C1 segment of cervical spinal cord (tissue), 14 donors: ENCODE measurements at regions not wholly inside any gene's neighbourhood (a gene's known extent, or its start where the extent isn't known, plus 50 kb on each side); places are given as distances from the start of the nearest gene placed in this dataset.
"Not testable (repeated sequence)": the region's sequence is repeated elsewhere in the genome, so short reads cannot be mapped to it uniquely, and the experiment has no call there.

ENCODE experiments used
- DNase-seq, 14 donors: peaks; one replicate each; lab custom pipeline; 2025; lab: John Stamatoyannopoulos, UW

- DNase-seq: no peak
Measured at GRCh38 chr10:65017523-65017922, 1496.3 kb downstream of the REEP3 start.

DNA sequence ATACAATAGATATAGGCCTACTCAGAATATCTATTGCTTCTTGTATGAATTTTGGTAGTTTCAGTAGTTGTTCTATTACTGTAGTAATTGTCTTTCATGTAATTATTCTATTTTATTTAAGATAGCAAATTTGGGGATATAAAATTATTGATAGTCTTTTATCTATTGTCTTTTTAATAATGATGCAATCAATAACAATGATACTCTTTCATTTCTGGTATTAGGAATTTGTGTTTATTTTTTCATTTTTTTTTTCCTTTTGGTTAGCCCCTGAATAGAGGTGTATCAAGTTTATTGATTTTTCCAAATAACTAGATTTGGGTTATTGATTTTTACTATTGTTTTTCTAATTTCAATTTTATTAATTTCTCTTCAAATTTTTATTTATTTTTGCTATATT lies 1503.7 kb downstream of the REEP3 start:
- DNase-seq: no peak

- no peak for DNase-seq
Measured at GRCh38 chr10:65030263-65030662, 1509.1 kb downstream of the REEP3 start.

- DNase-seq: no peak
Measured at GRCh38 chr10:65032867-65033769, 1511.9 kb downstream of the REEP3 start.

- DNase-seq: peak in 1 of 14 donors; percentile 1
Measured at GRCh38 chr10:65033957-65034356, 1512.8 kb downstream of the REEP3 start.

DNA sequence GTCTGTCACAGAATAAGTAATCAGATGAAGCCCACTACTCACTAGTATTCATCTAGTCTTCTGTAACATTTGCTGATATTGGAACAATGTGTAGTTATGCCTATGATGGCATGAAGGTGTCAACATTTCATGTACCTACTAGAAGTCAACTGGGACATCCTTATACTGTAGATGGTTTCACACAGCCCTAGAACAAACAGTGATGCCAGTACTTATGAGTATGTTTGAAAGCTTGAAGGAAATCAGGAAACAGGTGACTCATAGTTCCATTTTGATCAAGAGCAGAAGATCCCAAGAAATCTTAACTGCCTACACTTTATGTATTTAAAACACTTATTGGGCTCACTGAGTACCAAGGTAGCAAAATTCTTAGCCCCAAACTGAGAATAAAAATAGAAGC lies 1519.6 kb downstream of the REEP3 start:
- DNase-seq: no peak

DNA sequence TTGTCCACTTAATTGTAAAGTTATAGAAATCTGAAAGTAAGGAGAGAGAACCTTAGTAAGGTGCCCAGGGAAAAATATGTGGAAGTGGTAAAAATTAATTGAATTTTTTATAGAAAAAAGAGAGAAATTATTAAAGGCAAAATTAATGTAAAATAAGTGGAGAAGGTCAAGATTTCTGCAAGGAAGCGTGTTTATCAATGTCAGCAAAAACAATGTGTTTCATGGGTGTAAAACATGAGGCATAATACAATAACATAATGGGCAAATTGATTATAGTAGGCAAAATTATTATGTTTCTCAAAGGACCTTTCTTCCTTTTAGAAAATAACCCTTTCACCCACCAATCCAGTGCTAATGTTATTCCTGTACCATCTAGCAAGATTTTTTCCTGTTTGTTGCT lies 1520.1 kb downstream of the REEP3 start:
- no peak for DNase-seq

GRCh38 chr10:65042496-65042895 lies 1521.3 kb downstream of the REEP3 start:
- DNase-seq: no peak

DNA sequence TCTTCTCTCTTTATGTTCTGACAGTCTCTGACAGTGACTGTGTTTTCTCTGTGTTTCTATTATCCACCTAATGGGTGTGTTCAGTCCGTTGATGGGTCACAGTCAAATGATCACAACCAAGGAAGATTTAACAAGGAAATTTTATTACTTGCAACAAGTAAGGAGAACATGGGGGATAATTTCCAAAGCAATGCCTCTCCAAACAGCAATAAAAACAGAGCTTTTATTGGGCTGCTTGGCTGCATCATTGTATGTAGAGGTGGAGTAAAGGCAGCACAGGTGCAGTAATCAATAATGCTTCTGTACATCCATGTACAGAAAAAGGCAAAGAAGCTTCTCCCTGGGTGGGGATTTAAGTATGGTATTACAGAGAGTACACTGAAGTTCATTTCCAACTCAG lies 1525.6 kb downstream of the REEP3 start:
- no peak for DNase-seq

GRCh38 chr10:65052111-65052510 lies 1530.9 kb downstream of the REEP3 start:
- DNase-seq: not testable (repeated sequence)

- DNase-seq: not testable (repeated sequence)
Measured at GRCh38 chr10:65053397-65053796, 1532.2 kb downstream of the REEP3 start.

- not testable (repeated sequence) for DNase-seq
Measured at GRCh38 chr10:65053831-65054351, 1532.7 kb downstream of the REEP3 start.

GRCh38 chr10:65054701-65055100 lies 1533.5 kb downstream of the REEP3 start:
- not testable (repeated sequence) for DNase-seq

- no peak for DNase-seq
Measured at GRCh38 chr10:65065278-65065677, 1544.1 kb downstream of the REEP3 start.

- no peak for DNase-seq
Measured at GRCh38 chr10:65083222-65083621, 1562.0 kb downstream of the REEP3 start.

DNA sequence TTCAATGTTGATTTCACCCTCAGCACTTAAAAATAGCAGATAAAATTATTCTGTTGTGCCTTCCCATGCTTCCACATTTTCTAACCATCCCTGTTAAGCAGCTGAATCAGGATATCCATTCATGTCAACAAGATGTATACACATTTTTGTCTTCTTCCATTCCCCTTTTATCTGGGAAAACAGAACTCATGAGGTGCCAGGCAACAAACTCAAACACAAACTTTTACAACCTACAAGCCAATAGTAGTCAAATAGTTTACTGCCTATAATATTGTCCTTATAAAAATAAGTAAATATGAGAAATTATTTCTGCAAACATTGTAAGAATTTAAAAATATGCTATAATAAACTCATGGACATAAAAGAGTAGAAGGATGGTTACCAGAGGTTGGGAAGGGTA lies 1569.8 kb downstream of the REEP3 start:
- DNase-seq: no peak

GRCh38 chr10:65100146-65100545 lies 1578.9 kb downstream of the REEP3 start:
- DNase-seq: no peak

- DNase-seq: not testable (repeated sequence)
Measured at GRCh38 chr10:65100881-65101280, 1579.7 kb downstream of the REEP3 start.

DNA sequence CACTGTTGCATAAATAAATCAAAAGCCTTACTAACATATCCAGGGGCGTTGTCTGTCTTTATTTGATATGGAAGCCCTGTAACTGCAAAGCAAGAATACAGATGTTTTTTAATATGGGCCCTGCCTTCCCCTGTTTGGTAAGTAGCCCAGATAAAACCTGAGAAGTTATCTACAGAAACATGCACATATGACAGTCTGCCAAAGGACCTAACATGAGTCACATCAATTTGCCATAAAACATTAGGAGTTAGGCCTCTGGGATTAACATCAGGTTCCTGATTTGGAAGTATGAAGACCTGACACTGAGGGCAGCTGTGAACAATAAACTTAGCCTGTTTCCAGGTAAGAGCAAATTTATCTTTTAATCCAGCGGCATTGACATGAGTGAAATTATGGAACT lies 1588.8 kb downstream of the REEP3 start:
- no peak for DNase-seq

- not testable (repeated sequence) for DNase-seq
Measured at GRCh38 chr10:65111059-65111458, 1589.9 kb downstream of the REEP3 start.

DNA sequence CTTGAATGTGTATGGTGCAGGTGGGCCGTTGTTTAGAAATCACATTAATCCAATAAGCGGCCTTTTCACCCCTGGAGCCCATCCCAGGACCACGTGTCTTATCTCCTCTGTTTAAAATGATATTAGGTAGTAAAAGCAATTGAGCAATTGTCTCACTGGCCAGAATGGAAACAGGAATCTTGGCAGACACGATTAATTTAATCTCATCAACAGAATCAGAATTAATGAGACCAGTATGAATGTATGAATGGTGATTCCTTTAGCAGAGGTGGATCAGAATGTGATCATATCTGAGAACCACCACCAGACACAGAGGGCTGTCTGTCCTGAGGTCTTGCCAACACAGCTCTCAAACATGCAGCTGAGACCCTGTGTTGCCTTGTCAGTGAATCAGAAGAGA lies 1591.4 kb downstream of the REEP3 start:
- DNase-seq: no peak

- no peak for DNase-seq
Measured at GRCh38 chr10:65123120-65123519, 1601.9 kb downstream of the REEP3 start.

DNA sequence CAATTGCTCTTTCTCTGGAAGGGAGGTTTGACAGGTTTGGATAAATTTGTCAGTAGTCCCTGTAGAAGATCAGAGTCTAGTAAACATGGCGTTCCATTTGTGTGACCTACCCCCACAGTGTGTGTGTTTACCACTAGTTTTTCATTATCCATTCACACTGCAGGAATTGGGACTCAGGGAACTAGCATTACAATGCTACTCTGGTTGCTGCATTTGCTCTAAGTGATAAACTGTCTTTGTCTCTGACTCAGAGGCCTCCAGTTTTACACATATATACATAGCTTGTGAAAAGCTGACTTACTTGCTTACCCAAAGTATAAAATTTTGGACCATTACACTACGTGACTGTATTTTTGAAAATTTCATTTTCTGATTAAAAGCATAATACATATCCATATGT lies 1604.0 kb downstream of the REEP3 start:
- DNase-seq: no peak
